Esophagus squamous epithelium (tissue), 5 donors: ENCODE measurements at regions not wholly inside any gene's neighbourhood (a gene's known extent, or its start where the extent isn't known, plus 50 kb on each side); places are given as distances from the start of the nearest gene placed in this dataset.

Experiments used
- DNase-seq: peaks from one replicate; lab custom pipeline; 2025; lab: John Stamatoyannopoulos, UW
- H3K27ac ChIP-seq, 4 donors: fragments of 200-600 bp; sonication (generic); one replicate each; pipeline ENCODE4 v1.5.1; 2016 to 2019; ENCODE audit warnings: mild to moderate bottlenecking in 1 of 4
- H3K27me3 ChIP-seq, 4 donors: fragments of 200-600 bp; sonication (generic); 1 replicate in 3 of 4; 2 replicates in 1 of 4; pipeline versions ENCODE4 v1.5.1 to v1.6.0; 2017 to 2021; ENCODE audit warnings: antibody characterized with exemption in 1 of 4
- H3K36me3 ChIP-seq, 3 donors: fragments of 200-600 bp; sonication (generic); one replicate each; pipeline ENCODE4 v1.5.1; 2016 to 2019
- H3K4me1 ChIP-seq, 3 donors: fragments of 200-600 bp; sonication (generic); one replicate each; pipeline ENCODE4 v1.5.1; 2017 to 2019
- H3K4me3 ChIP-seq, 4 donors: fragments of 200-600 bp; sonication (generic); 1 replicate in 3 of 4; 2 replicates in 1 of 4; pipeline ENCODE4 v1.5.1; 2016 to 2019; ENCODE audit warnings: mild to moderate bottlenecking in 2 of 4, moderate library complexity in 1 of 4
- H3K9me3 ChIP-seq, 3 donors: fragments of 200-600 bp; sonication (generic); one replicate each; pipeline ENCODE4 v1.5.1; 2016 to 2019
- POLR2A ChIP-seq, 4 donors: fragments of 450-650 bp; IDR thresholded peaks; one replicate each; pipeline ENCODE4 v1.6.1; 2017; ENCODE audit warnings: antibody characterized with exemption in 4 of 4, mild to moderate bottlenecking in 4 of 4, moderate library complexity in 3 of 4
- WGBS, 2 donors: methylation state at CpG; one replicate each; pipeline ENCODE4 v1.1.5; 2018; 5-methylcytosine and 5-hydroxymethylcytosine counted together
- intact Hi-C: fragments of 100-400 bp; cut with DNase I; formaldehyde crosslinking; loops from one replicate; pipeline ENCODE4 v1.15.0; 2022
- TF ChIP-seq, protein P1 (sequence below), 6 experiments: fragments of 450-650 bp in 4 of 6; fragments of 200-600 bp in 2 of 6; sonication (generic) in 2 of 6; IDR thresholded peaks; one replicate each; pipeline ENCODE4 v1.5.1; 2016 to 2019; ENCODE audit warnings: antibody characterized with exemption in 6 of 6, mild to moderate bottlenecking in 4 of 6, moderate library complexity in 4 of 6
- donor health status: DM: yes; HTN: yes; CAD: no.

DNA sequence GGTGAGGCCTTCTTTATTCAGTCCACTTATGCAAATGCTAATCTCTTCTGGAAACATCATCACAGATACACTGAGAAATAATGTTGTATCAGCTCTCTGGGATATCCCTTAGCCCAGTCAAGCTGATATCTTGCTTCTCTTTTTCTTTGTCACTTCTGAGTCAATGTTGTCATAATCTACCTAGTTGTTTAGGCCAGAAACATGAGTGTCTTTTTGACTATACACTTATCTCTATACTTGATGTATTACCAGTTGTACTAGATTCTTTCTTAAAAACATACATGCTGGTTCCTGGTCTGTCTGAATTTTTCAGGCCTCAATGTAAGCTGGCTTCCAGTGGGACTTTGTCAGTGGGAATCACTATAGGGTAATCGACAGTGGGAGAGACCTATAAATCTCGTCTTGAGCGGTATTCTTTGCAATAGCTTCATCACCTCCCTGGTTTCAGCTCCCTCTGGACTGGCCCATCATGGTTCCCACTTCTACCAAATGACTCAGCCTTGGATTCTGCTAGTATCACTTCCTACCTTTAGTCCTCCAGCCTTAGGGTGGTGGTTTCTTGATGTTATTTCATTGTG, 135.2 kb upstream of the CYYR1 start:
- no peaks in the 10 kb centered on the region for H3K9me3 ChIP-seq
- WGBS, 2 donors: 93% methylated on average over 3 of the region's 3 CpGs
- H3K36me3 ChIP-seq: no peaks in the 10 kb centered on the region
- no peak overlapping the region for H3K27ac ChIP-seq
- TF ChIP-seq, protein P1, sequence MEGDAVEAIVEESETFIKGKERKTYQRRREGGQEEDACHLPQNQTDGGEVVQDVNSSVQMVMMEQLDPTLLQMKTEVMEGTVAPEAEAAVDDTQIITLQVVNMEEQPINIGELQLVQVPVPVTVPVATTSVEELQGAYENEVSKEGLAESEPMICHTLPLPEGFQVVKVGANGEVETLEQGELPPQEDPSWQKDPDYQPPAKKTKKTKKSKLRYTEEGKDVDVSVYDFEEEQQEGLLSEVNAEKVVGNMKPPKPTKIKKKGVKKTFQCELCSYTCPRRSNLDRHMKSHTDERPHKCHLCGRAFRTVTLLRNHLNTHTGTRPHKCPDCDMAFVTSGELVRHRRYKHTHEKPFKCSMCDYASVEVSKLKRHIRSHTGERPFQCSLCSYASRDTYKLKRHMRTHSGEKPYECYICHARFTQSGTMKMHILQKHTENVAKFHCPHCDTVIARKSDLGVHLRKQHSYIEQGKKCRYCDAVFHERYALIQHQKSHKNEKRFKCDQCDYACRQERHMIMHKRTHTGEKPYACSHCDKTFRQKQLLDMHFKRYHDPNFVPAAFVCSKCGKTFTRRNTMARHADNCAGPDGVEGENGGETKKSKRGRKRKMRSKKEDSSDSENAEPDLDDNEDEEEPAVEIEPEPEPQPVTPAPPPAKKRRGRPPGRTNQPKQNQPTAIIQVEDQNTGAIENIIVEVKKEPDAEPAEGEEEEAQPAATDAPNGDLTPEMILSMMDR (IDR thresholded peaks at IDR 0.05): no peak
- TF ChIP-seq POLR2A (IDR thresholded peaks at IDR 0.05): no peak
- DNase-seq: no peak
- intact Hi-C loops: no loop called here
- no peaks in the 10 kb centered on the region for H3K27me3 ChIP-seq
- no peak overlapping the region for H3K4me3 ChIP-seq
- H3K4me1 ChIP-seq: no peaks in the 10 kb centered on the region

GRCh38 chr21:26707246-26707645, 134.2 kb upstream of the CYYR1 start:
- TF ChIP-seq, protein P1 (IDR thresholded peaks at IDR 0.05): no peak
- no peak for TF ChIP-seq POLR2A (IDR thresholded peaks at IDR 0.05)
- intact Hi-C loops: no loop called here
- no peak for DNase-seq
- no peaks in the 10 kb centered on the region for H3K27me3 ChIP-seq
- H3K36me3 ChIP-seq: no peaks in the 10 kb centered on the region
- no peaks in the 10 kb centered on the region for H3K9me3 ChIP-seq
- 50 to 75% methylated on average over 2 of the region's 2 CpGs for WGBS, 2 donors
- no peaks in the 10 kb centered on the region for H3K4me1 ChIP-seq
- no peak overlapping the region for H3K27ac ChIP-seq
- no peak overlapping the region for H3K4me3 ChIP-seq

- Histone ChIP-seq H3K27me3 (no peaks in the 10 kb centered on the region), H3K36me3 (no peaks in the 10 kb centered on the region), H3K4me1 (no peaks in the 10 kb centered on the region), H3K9me3 (no peaks in the 10 kb centered on the region), H3K27ac (no peak overlapping the region), H3K4me3 (no peak overlapping the region)
- no peak for TF ChIP-seq POLR2A (IDR thresholded peaks at IDR 0.05)
- TF ChIP-seq, protein P1 (IDR thresholded peaks at IDR 0.05): no peak
- 80 to 92% methylated on average over 3 of the region's 3 CpGs for WGBS, 2 donors
- intact Hi-C loops: no loop called here
- no peak for DNase-seq
Measured at GRCh38 chr21:26698416-26698815, 125.3 kb upstream of the CYYR1 start.

DNA sequence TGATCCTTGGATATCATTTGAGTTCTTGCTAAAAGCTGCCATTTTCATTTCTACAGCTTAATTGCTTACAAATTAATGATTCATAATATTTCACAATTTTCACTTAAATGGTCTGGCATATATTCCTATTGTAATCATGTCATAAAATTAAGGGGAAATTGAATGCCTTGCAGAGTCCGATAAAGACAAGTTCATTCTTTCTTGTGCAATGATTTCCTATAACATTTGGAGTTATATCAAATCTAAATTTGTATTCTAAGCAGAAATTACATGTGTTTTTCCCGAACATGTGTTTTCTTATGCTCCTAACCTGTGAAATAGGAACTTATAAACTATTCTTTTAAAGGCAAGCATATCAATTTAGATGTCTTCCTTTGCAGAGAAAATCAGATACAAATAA, 118.3 kb upstream of the CYYR1 start:
- Histone ChIP-seq H3K4me1 (no peaks in the 10 kb centered on the region), H3K9me3 (peaks cover 0 to 16% (median 6%) of the 10 kb centered on the region in 3 donors), H3K27me3 (no peaks in the 10 kb centered on the region), H3K27ac (no peak overlapping the region), H3K4me3 (no peak overlapping the region), H3K36me3 (no peaks in the 10 kb centered on the region)
- intact Hi-C loops: no loop called here
- no peak for DNase-seq
- 48 to 65% methylated on average over 2 of the region's 2 CpGs for WGBS, 2 donors
- TF ChIP-seq, protein P1 (IDR thresholded peaks at IDR 0.05): no peak
- no peak for TF ChIP-seq POLR2A (IDR thresholded peaks at IDR 0.05)

DNA sequence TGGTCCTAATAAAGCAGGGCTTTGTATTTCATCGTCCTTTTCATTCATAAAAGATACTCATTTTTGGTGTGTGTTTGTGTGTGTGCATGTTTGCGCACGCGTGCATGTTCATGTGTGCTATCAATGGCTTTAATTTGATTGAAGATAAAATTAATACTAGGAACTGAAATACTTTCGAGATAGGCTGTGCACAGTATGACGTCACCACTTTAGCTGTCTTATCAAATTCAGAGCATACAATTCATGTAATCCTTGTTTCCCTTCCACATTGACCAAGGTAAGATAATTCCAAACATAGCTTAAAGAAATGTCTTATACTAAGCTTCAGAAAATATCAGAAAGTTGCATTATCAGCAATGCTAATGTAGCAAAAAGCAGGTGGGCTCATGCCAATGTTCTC, 113.6 kb upstream of the CYYR1 start:
- Histone ChIP-seq H3K27me3 (no peaks in the 10 kb centered on the region), H3K4me1 (no peaks in the 10 kb centered on the region), H3K9me3 (peaks cover 0 to 16% (median 6%) of the 10 kb centered on the region in 3 donors), H3K4me3 (no peak overlapping the region), H3K36me3 (no peaks in the 10 kb centered on the region), H3K27ac (no peak overlapping the region)
- intact Hi-C loops: no loop called here
- no peak for DNase-seq
- TF ChIP-seq, protein P1 (IDR thresholded peaks at IDR 0.05): no peak
- TF ChIP-seq POLR2A (IDR thresholded peaks at IDR 0.05): no peak
- 86 to 91% methylated on average over 6 of the region's 6 CpGs for WGBS, 2 donors
